Tibial nerve (tissue), 3 donors: ENCODE measurements at regions not wholly inside any gene's neighbourhood (a gene's known extent, or its start where the extent isn't known, plus 50 kb on each side); places are given as distances from the start of the nearest gene placed in this dataset.

Experiments used
- CTCF ChIP-seq, 5 experiments: fragments of 200-600 bp in 3 of 5; fragments of 450-650 bp in 2 of 5; sonication (generic) in 3 of 5; IDR thresholded peaks; one replicate each; pipeline ENCODE4 v1.5.1; 2016 to 2019; ENCODE audit warnings: antibody characterized with exemption in 5 of 5, mild to moderate bottlenecking in 3 of 5, moderate library complexity in 2 of 5
- POLR2A ChIP-seq, 2 donors: fragments of 450-650 bp; IDR thresholded peaks; one replicate each; pipeline ENCODE4 v1.6.1; 2017; ENCODE audit warnings: antibody characterized with exemption in 2 of 2, mild to moderate bottlenecking in 2 of 2, moderate library complexity in 2 of 2

GRCh38 chr4:38562751-38563198, 101.2 kb upstream of the KLF3 start:
- no peak for TF ChIP-seq CTCF (IDR thresholded peaks at IDR 0.05)
- TF ChIP-seq POLR2A (IDR thresholded peaks at IDR 0.05): no peak
